Activated T-cell treated with anti-CD3 and anti-CD28 coated beads, Interleukin-2, amount 50 U/mL, for 72 hours (primary cell): ENCODE measurements at regions not wholly inside any gene's neighbourhood (a gene's known extent, or its start where the extent isn't known, plus 50 kb on each side); places are given as distances from the start of the nearest gene placed in this dataset.

Experiments used
- ATAC-seq, 2 donors: fragments of 150-1000 bp; cut with Tn5 transposase; replicated peaks in 1 of 2; 2 replicates each; pipeline ENCODE4 v1.10.0; 2021; ENCODE audit warnings: moderate library complexity in 2 of 2, mild to moderate bottlenecking in 1 of 2
- DNase-seq, 2 donors: peaks; one replicate each; pipeline ENCODE4 v3.0.0; 2021 to 2022; ENCODE audit warnings: mixed read lengths in 1 of 2
- H3K27ac Mint-ChIP-seq: one replicate; pipeline ENCODE4 v1.8.0; 2022; ENCODE audit warnings: mild to moderate bottlenecking, moderate library complexity, mixed read lengths
- H3K27me3 Mint-ChIP-seq: one replicate; pipeline ENCODE4 v1.8.0; 2022; ENCODE audit warnings: low read depth, mixed read lengths
- H3K36me3 Mint-ChIP-seq, 2 donors: one replicate each; pipeline ENCODE4 v1.8.0; 2022; ENCODE audit warnings: mixed read lengths in 2 of 2, mild to moderate bottlenecking in 1 of 2; ENCODE audit not compliant: insufficient read depth in 2 of 2
- H3K4me1 Mint-ChIP-seq: one replicate; pipeline ENCODE4 v1.8.0; 2022; ENCODE audit warnings: low read depth, mixed read lengths
- H3K4me3 Mint-ChIP-seq, 2 donors: one replicate each; pipeline ENCODE4 v1.8.0; 2022; ENCODE audit warnings: mild to moderate bottlenecking in 2 of 2, mixed read lengths in 2 of 2, moderate library complexity in 2 of 2
- H3K9me3 Mint-ChIP-seq, 2 donors: one replicate each; pipeline ENCODE4 v1.8.0; 2022; ENCODE audit warnings: mixed read lengths in 2 of 2

- ATAC-seq (no peak), DNase-seq (no peak)
- Mint-ChIP-seq H3K36me3 (no peaks in the 10 kb centered on the region), H3K4me1 (no peaks in the 10 kb centered on the region), H3K27me3 (peaks cover 20% of the 10 kb centered on the region), H3K4me3 (no peak overlapping the region), H3K27ac (no peak overlapping the region), H3K9me3 (no peaks in the 10 kb centered on the region)
Measured at GRCh38 chr1:11338284-11338924, 65.4 kb downstream of the UBIAD1 start.

- DNase-seq = no peak
- H3K4me3 Mint-ChIP-seq = no peak overlapping the region
- no peaks in the 10 kb centered on the region for H3K4me1 Mint-ChIP-seq
- no peaks in the 10 kb centered on the region for H3K9me3 Mint-ChIP-seq
- peaks cover 20% of the 10 kb centered on the region for H3K27me3 Mint-ChIP-seq
- ATAC-seq = no peak
- H3K36me3 Mint-ChIP-seq = no peaks in the 10 kb centered on the region
- H3K27ac Mint-ChIP-seq = no peak overlapping the region
Measured at GRCh38 chr1:11339346-11340232, 66.6 kb downstream of the UBIAD1 start.

GRCh38 chr1:11340233-11340632 lies 67.2 kb downstream of the UBIAD1 start:
- H3K27ac Mint-ChIP-seq = no peak overlapping the region
- no peak overlapping the region for H3K4me3 Mint-ChIP-seq
- no peaks in the 10 kb centered on the region for H3K4me1 Mint-ChIP-seq
- no peaks in the 10 kb centered on the region for H3K36me3 Mint-ChIP-seq
- H3K9me3 Mint-ChIP-seq = no peaks in the 10 kb centered on the region
- peaks cover 20% of the 10 kb centered on the region for H3K27me3 Mint-ChIP-seq
- ATAC-seq (no peak), DNase-seq (no peak)

- no peak for DNase-seq
- H3K36me3 Mint-ChIP-seq = no peaks in the 10 kb centered on the region
- ATAC-seq = no peak
Measured at GRCh38 chr1:11341901-11342552, 69.0 kb downstream of the UBIAD1 start.

GRCh38 chr1:11342621-11343032 lies 69.6 kb downstream of the UBIAD1 start:
- peaks cover 20% of the 10 kb centered on the region for H3K27me3 Mint-ChIP-seq
- ATAC-seq (no peak), DNase-seq (no peak)
- no peaks in the 10 kb centered on the region for H3K36me3 Mint-ChIP-seq
- no peak overlapping the region for H3K4me3 Mint-ChIP-seq
- no peaks in the 10 kb centered on the region for H3K9me3 Mint-ChIP-seq
- no peak overlapping the region for H3K27ac Mint-ChIP-seq
- H3K4me1 Mint-ChIP-seq = no peaks in the 10 kb centered on the region

More at GRCh38 chr1:11341901-11342552, 69.0 kb downstream of the UBIAD1 start:
- Mint-ChIP-seq H3K9me3 (no peaks in the 10 kb centered on the region), H3K27ac (no peak overlapping the region), H3K4me1 (no peaks in the 10 kb centered on the region), H3K4me3 (no peak overlapping the region), H3K27me3 (peaks cover 20% of the 10 kb centered on the region)

- H3K4me1 Mint-ChIP-seq = peaks cover 11% of the 10 kb centered on the region
- DNase-seq (no peak), ATAC-seq (no peak)
- H3K27me3 Mint-ChIP-seq = no peaks in the 10 kb centered on the region
- no peak overlapping the region for H3K27ac Mint-ChIP-seq
- peaks cover 2 to 3% of the 10 kb centered on the region in 2 donors for H3K36me3 Mint-ChIP-seq
- H3K4me3 Mint-ChIP-seq = no peak overlapping the region
- peaks cover 0 to 3% of the 10 kb centered on the region in 2 donors for H3K9me3 Mint-ChIP-seq
Measured at GRCh38 chr1:11345971-11346715, 73.1 kb downstream of the UBIAD1 start.

- H3K9me3 Mint-ChIP-seq = peaks cover 0 to 3% of the 10 kb centered on the region in 2 donors
- H3K4me1 Mint-ChIP-seq = peaks cover 17% of the 10 kb centered on the region
- H3K36me3 Mint-ChIP-seq = peaks cover 2 to 3% of the 10 kb centered on the region in 2 donors
- H3K27ac Mint-ChIP-seq = no peak overlapping the region
- ATAC-seq (no peak), DNase-seq (no peak)
- no peaks in the 10 kb centered on the region for H3K27me3 Mint-ChIP-seq
- no peak overlapping the region for H3K4me3 Mint-ChIP-seq
Measured at GRCh38 chr1:11350265-11350664, 77.3 kb downstream of the UBIAD1 start.

GRCh38 chr1:11352058-11352715 lies 79.2 kb downstream of the UBIAD1 start:
- Mint-ChIP-seq H3K27me3 (no peaks in the 10 kb centered on the region), H3K4me3 (no peak overlapping the region), H3K9me3 (peaks cover 0 to 3% of the 10 kb centered on the region in 2 donors), H3K27ac (no peak overlapping the region), H3K36me3 (peaks cover 2 to 3% of the 10 kb centered on the region in 2 donors), H3K4me1 (peaks cover 17% of the 10 kb centered on the region)
- no peak for ATAC-seq
- DNase-seq = no peak

- peaks cover 0 to 3% of the 10 kb centered on the region in 2 donors for H3K9me3 Mint-ChIP-seq
- DNase-seq (no peak), ATAC-seq (no peak)
- H3K4me1 Mint-ChIP-seq = peaks cover 17% of the 10 kb centered on the region
- no peak overlapping the region for H3K27ac Mint-ChIP-seq
- H3K36me3 Mint-ChIP-seq = peaks cover 2 to 3% of the 10 kb centered on the region in 2 donors
- H3K27me3 Mint-ChIP-seq = no peaks in the 10 kb centered on the region
- no peak overlapping the region for H3K4me3 Mint-ChIP-seq
Measured at GRCh38 chr1:11352816-11353799, 80.1 kb downstream of the UBIAD1 start.

- no peaks in the 10 kb centered on the region for H3K27me3 Mint-ChIP-seq
Measured at GRCh38 chr1:11354893-11355553, 82.0 kb downstream of the UBIAD1 start.

More at GRCh38 chr1:11354893-11355553, 82.0 kb downstream of the UBIAD1 start:
- H3K9me3 Mint-ChIP-seq = no peaks in the 10 kb centered on the region
- H3K27ac Mint-ChIP-seq = no peak overlapping the region
- DNase-seq = no peak
- H3K4me3 Mint-ChIP-seq = no peak overlapping the region
- H3K36me3 Mint-ChIP-seq = peaks cover 0 to 3% of the 10 kb centered on the region in 2 donors
- ATAC-seq = no peak
- peaks cover 17% of the 10 kb centered on the region for H3K4me1 Mint-ChIP-seq
